ENCODE measurements at regions not wholly inside any gene's neighbourhood (a gene's known extent, or its start where the extent isn't known, plus 50 kb on each side); places are given as distances from the start of the nearest gene placed in this dataset.

GRCh38 chr2:241924069-241924908, 54.8 kb downstream of the RTP5 start:
- DNase-seq = no peak

- DNase-seq = no peak
Observed at GRCh38 chr2:241924909-241925250, 55.4 kb downstream of the RTP5 start.

GRCh38 chr2:241925277-241925676, 55.7 kb downstream of the RTP5 start:
- no peak for DNase-seq

GRCh38 chr2:241925821-241926441, 56.4 kb downstream of the RTP5 start:
- no peak for DNase-seq

GRCh38 chr2:241926541-241927311, 57.2 kb downstream of the RTP5 start:
- DNase-seq = no peak

GRCh38 chr2:241929551-241930490, 60.3 kb downstream of the RTP5 start:
- DNase-seq = no peak

GRCh38 chr2:241931084-241931975, 61.8 kb downstream of the RTP5 start:
- no peak for DNase-seq

GRCh38 chr2:241931976-241932898, 62.7 kb downstream of the RTP5 start:
- DNase-seq = no peak

- DNase-seq = no peak
Observed at GRCh38 chr2:241932899-241933178, 63.3 kb downstream of the RTP5 start.

- DNase-seq = no peak
Observed at GRCh38 chr2:241933179-241933911, 63.8 kb downstream of the RTP5 start.

GRCh38 chr2:241935314-241935713, 65.8 kb downstream of the RTP5 start:
- DNase-seq = no peak

GRCh38 chr2:241935774-241936173, 66.2 kb downstream of the RTP5 start:
- no peak for DNase-seq

- DNase-seq = no peak
Observed at GRCh38 chr2:241936457-241937133, 67.1 kb downstream of the RTP5 start.

- no peak for DNase-seq
Observed at GRCh38 chr2:241937297-241937696, 67.8 kb downstream of the RTP5 start.

- DNase-seq = no peak
Observed at GRCh38 chr2:241939541-241939940, 70.0 kb downstream of the RTP5 start.

GRCh38 chr2:241940329-241940728, 70.8 kb downstream of the RTP5 start:
- no peak for DNase-seq

GRCh38 chr2:241941691-241942301, 72.3 kb downstream of the RTP5 start:
- DNase-seq = no peak

- no peak for DNase-seq
Observed at GRCh38 chr2:241942416-241943208, 73.1 kb downstream of the RTP5 start.
